Ishikawa (cell line): ENCODE measurements at regions not wholly inside any gene's neighbourhood (a gene's known extent, or its start where the extent isn't known, plus 50 kb on each side); places are given as distances from the start of the nearest gene placed in this dataset.

Source experiments
- CEBPB ChIP-seq: IDR thresholded peaks from 2 replicates; pipeline ENCODE4 v1.6.1; 2012
- EGR1 ChIP-seq: IDR thresholded peaks from 2 replicates; pipeline ENCODE4 v1.6.1; 2012
- EP300 ChIP-seq: IDR thresholded peaks from 2 replicates; pipeline ENCODE4 v1.6.1; 2012; ENCODE audit warnings: borderline replicate concordance
- FOXM1 ChIP-seq: IDR thresholded peaks from 2 replicates; pipeline ENCODE4 v1.6.1; 2012; ENCODE audit warnings: low read depth, borderline replicate concordance
- MAX ChIP-seq: IDR thresholded peaks from 2 replicates; pipeline ENCODE4 v1.6.1; 2012
- NFIC ChIP-seq: IDR thresholded peaks from 2 replicates; pipeline ENCODE4 v1.6.1; 2012
- RAD21 ChIP-seq: IDR thresholded peaks from 2 replicates; pipeline ENCODE4 v1.6.1; 2012; ENCODE audit warnings: low read depth
- REST ChIP-seq: IDR thresholded peaks from 2 replicates; pipeline ENCODE4 v1.6.1; 2012; ENCODE audit warnings: low read depth, mild to moderate bottlenecking
- TAF1 ChIP-seq: IDR thresholded peaks from 2 replicates; pipeline ENCODE4 v1.6.1; 2012; ENCODE audit warnings: low read depth, mild to moderate bottlenecking
- TCF12 ChIP-seq: IDR thresholded peaks from 2 replicates; pipeline ENCODE4 v1.6.1; 2012; ENCODE audit warnings: low read depth
- USF1 ChIP-seq: IDR thresholded peaks from 2 replicates; pipeline ENCODE4 v1.6.1; 2012
- YY1 ChIP-seq: IDR thresholded peaks from 2 replicates; pipeline ENCODE4 v1.6.1; 2012; ENCODE audit warnings: low read depth

GRCh38 chr20:11229772-11230171 lies 556.0 kb upstream of the JAG1 start:
- TF ChIP-seq FOXM1 (no peak), MAX (no peak), REST (no peak), RAD21 (peak; percentile 23; the same call in 1 of the 2 replicates), EP300 (no peak), NFIC (no peak), TCF12 (no peak), YY1 (no peak), EGR1 (no peak), USF1 (no peak), CEBPB (peak; percentile 35), TAF1 (no peak)
